ENCODE measurements at regions not wholly inside any gene's neighbourhood (a gene's known extent, or its start where the extent isn't known, plus 50 kb on each side); places are given as distances from the start of the nearest gene placed in this dataset.
A peak's percentile ranks its signal among the peaks of the same experiment; 100 is the strongest.

GRCh38 chr6:29999416-29999815 is 57.1 kb downstream of the HLA-A start:
- Histone ChIP-seq H3K9me3 (ENCODE audit: control insufficient read depth, low read length) (no peaks in the 10 kb centered on the region), H3K4me1 (ENCODE audit: control insufficient read depth, insufficient read depth, low read length, poor library complexity, severe bottlenecking) (no peaks in the 10 kb centered on the region), H3K27me3 (replicated peaks; ENCODE audit: control insufficient read depth, insufficient read depth, low read length, poor library complexity, severe bottlenecking) (no peaks in the 10 kb centered on the region), H3K4me3 (ENCODE audit: insufficient read depth, low read depth, low read length, poor library complexity, severe bottlenecking) (no peak overlapping the region), H3K27ac (ENCODE audit: insufficient read depth, low read length, poor library complexity, severe bottlenecking) (no peak overlapping the region), H3K36me3 (ENCODE audit: control insufficient read depth, insufficient read depth, low read length) (no peaks in the 10 kb centered on the region)
- no peak for DNase-seq

DNA sequence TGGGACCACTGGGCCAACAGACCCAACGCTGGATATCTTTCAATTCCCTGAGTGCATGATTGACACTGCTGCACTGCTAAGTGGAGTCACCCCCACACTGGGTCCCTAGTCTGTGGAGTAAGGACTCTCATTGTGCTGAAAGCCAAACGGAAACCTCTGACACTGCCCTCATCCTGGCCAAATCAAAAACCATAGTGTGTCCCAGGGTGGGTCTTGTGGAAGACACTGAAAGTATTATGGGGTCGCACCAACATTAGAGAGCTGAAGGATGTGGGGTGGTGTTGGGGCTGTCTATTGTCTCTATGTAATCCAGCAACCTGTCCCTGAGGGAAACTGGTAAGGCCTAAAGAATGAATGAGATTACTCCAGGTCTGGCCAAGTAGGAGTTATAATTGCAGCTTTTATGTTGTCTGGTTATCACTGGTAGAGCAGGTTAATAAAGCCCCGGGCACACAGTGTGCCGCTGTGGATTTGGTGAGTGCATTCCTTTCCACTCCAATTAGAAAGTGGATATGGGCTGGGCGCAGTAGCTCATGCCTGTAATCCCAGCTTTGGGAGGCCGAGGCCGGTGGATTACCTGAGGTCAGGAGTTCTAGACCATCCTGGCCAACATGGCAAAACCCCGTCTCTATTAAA is 57.9 kb downstream of the HLA-A start:
- no peak overlapping the region for H3K27ac ChIP-seq (ENCODE audit: insufficient read depth, low read length, poor library complexity, severe bottlenecking)
- no peaks in the 10 kb centered on the region for H3K4me1 ChIP-seq (ENCODE audit: control insufficient read depth, insufficient read depth, low read length, poor library complexity, severe bottlenecking)
- DNase-seq = no peak
- H3K9me3 ChIP-seq (ENCODE audit: control insufficient read depth, low read length) = no peaks in the 10 kb centered on the region
- no peaks in the 10 kb centered on the region for H3K27me3 ChIP-seq (replicated peaks; ENCODE audit: control insufficient read depth, insufficient read depth, low read length, poor library complexity, severe bottlenecking)
- no peak overlapping the region for H3K4me3 ChIP-seq (ENCODE audit: insufficient read depth, low read depth, low read length, poor library complexity, severe bottlenecking)
- H3K36me3 ChIP-seq (ENCODE audit: control insufficient read depth, insufficient read depth, low read length) = no peaks in the 10 kb centered on the region

GRCh38 chr6:30002871-30003270 is 58.2 kb upstream of the POLR1H start:
- peaks cover 16% of the 10 kb centered on the region for H3K4me1 ChIP-seq (ENCODE audit: control insufficient read depth, insufficient read depth, low read length, poor library complexity, severe bottlenecking)
- H3K4me3 ChIP-seq (ENCODE audit: insufficient read depth, low read depth, low read length, poor library complexity, severe bottlenecking) = no peak overlapping the region
- H3K27me3 ChIP-seq (replicated peaks; ENCODE audit: control insufficient read depth, insufficient read depth, low read length, poor library complexity, severe bottlenecking) = peaks cover 17% of the 10 kb centered on the region
- H3K9me3 ChIP-seq (ENCODE audit: control insufficient read depth, low read length) = no peaks in the 10 kb centered on the region
- H3K27ac ChIP-seq (ENCODE audit: insufficient read depth, low read length, poor library complexity, severe bottlenecking) = no peak overlapping the region
- no peaks in the 10 kb centered on the region for H3K36me3 ChIP-seq (ENCODE audit: control insufficient read depth, insufficient read depth, low read length)
- no peak for DNase-seq

DNA sequence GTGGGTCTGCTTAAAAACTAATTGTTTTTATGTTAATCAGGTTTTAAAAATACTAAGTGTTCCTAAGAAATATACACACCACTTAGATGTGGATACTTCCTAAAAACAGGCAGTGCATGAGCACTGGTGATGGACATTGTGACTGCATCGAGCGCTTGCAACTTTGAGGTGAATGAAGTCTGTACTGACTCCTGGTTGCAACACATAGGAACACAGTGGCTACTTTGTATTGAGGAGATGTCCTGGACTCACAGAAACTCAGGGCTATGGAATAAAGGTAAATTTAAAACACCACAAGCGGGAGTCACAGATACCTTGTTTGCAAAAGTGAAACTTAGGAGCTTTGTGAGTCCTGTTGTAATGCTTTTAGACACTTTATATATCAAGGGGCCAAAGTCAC is 55.6 kb upstream of the POLR1H start:
- Histone ChIP-seq H3K4me1 (ENCODE audit: control insufficient read depth, insufficient read depth, low read length, poor library complexity, severe bottlenecking) (peaks cover 16% of the 10 kb centered on the region), H3K4me3 (ENCODE audit: insufficient read depth, low read depth, low read length, poor library complexity, severe bottlenecking) (no peak overlapping the region), H3K9me3 (ENCODE audit: control insufficient read depth, low read length) (no peaks in the 10 kb centered on the region), H3K27ac (ENCODE audit: insufficient read depth, low read length, poor library complexity, severe bottlenecking) (no peak overlapping the region), H3K36me3 (ENCODE audit: control insufficient read depth, insufficient read depth, low read length) (no peaks in the 10 kb centered on the region), H3K27me3 (replicated peaks; ENCODE audit: control insufficient read depth, insufficient read depth, low read length, poor library complexity, severe bottlenecking) (peaks cover 22% of the 10 kb centered on the region)
- no peak for DNase-seq

- H3K36me3 ChIP-seq (ENCODE audit: control insufficient read depth, insufficient read depth, low read length) = no peaks in the 10 kb centered on the region
- H3K9me3 ChIP-seq (ENCODE audit: control insufficient read depth, low read length) = no peaks in the 10 kb centered on the region
- H3K4me3 ChIP-seq (ENCODE audit: insufficient read depth, low read depth, low read length, poor library complexity, severe bottlenecking) = peak overlapping the region; percentile 61
- DNase-seq = no peak
- H3K4me1 ChIP-seq (ENCODE audit: control insufficient read depth, insufficient read depth, low read length, poor library complexity, severe bottlenecking) = peaks cover 16% of the 10 kb centered on the region
- H3K27ac ChIP-seq (ENCODE audit: insufficient read depth, low read length, poor library complexity, severe bottlenecking) = no peak overlapping the region
- H3K27me3 ChIP-seq (replicated peaks; ENCODE audit: control insufficient read depth, insufficient read depth, low read length, poor library complexity, severe bottlenecking) = peaks cover 22% of the 10 kb centered on the region
Measured at GRCh38 chr6:30006170-30007131, 54.6 kb upstream of the POLR1H start.

DNA sequence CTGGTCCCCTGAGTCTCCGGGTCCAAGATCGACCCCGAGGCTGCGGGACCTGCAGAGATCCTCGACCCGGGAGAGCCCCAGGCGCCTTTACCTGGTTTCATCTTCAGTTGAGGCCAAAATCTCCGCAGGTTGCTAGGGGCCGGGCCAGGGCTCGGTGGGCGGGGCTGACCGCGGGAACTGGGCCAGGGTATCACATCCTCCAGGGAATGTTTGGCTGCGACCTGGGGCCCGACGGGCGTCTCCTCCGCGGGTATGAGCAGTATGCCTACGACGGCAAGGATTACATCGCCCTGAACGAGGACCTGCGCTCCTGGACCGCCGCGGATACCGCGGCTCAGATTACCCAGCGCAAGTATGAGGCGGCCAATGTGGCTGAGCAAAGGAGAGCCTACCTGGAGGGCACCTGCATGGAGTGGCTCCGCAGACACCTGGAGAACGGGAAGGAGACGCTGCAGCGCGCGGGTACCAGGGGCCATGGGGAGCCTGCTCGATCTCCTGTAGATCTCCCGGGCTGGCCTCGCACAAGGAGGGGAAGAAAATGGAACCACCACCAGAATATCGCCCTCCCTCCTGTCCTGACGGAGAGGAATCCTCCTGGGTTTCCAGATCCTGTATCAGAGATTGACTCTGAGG is 53.8 kb upstream of the POLR1H start:
- no peak for DNase-seq
- H3K4me1 ChIP-seq (ENCODE audit: control insufficient read depth, insufficient read depth, low read length, poor library complexity, severe bottlenecking) = peaks cover 16% of the 10 kb centered on the region
- H3K36me3 ChIP-seq (ENCODE audit: control insufficient read depth, insufficient read depth, low read length) = no peaks in the 10 kb centered on the region
- H3K9me3 ChIP-seq (ENCODE audit: control insufficient read depth, low read length) = no peaks in the 10 kb centered on the region
- peaks cover 22% of the 10 kb centered on the region for H3K27me3 ChIP-seq (replicated peaks; ENCODE audit: control insufficient read depth, insufficient read depth, low read length, poor library complexity, severe bottlenecking)
- H3K4me3 ChIP-seq (ENCODE audit: insufficient read depth, low read depth, low read length, poor library complexity, severe bottlenecking) = peak overlapping the region; percentile 61
- no peak overlapping the region for H3K27ac ChIP-seq (ENCODE audit: insufficient read depth, low read length, poor library complexity, severe bottlenecking)

DNA sequence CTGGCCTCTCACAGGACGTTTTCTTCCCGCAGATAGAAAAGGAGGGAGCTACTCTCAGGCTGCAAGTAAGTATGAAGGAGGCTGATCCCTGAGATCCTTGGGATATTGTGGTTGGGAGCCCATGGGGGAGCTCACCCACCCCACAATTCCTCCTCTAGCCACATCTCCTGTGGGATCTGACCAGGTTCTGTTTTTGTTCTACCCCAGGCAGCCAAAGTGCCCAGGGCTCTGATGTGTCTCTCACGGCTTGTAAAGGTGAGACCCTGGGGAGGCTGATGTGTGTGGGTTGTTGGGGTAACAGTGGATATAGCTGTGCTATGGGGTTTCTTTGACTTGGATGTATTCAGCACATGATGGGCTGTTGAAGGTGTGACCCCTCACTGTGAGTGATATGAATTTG is 52.0 kb upstream of the POLR1H start:
- Histone ChIP-seq H3K4me3 (ENCODE audit: insufficient read depth, low read depth, low read length, poor library complexity, severe bottlenecking) (no peak overlapping the region), H3K27me3 (replicated peaks; ENCODE audit: control insufficient read depth, insufficient read depth, low read length, poor library complexity, severe bottlenecking) (peaks cover 22% of the 10 kb centered on the region), H3K4me1 (ENCODE audit: control insufficient read depth, insufficient read depth, low read length, poor library complexity, severe bottlenecking) (peaks cover 16% of the 10 kb centered on the region), H3K9me3 (ENCODE audit: control insufficient read depth, low read length) (no peaks in the 10 kb centered on the region), H3K36me3 (ENCODE audit: control insufficient read depth, insufficient read depth, low read length) (no peaks in the 10 kb centered on the region), H3K27ac (ENCODE audit: insufficient read depth, low read length, poor library complexity, severe bottlenecking) (no peak overlapping the region)
- DNase-seq = no peak
